T-helper 17 cell (primary cell): ENCODE measurements at regions not wholly inside any gene's neighbourhood (a gene's known extent, or its start where the extent isn't known, plus 50 kb on each side); places are given as distances from the start of the nearest gene placed in this dataset.
"Not testable (repeated sequence)": the region's sequence is repeated elsewhere in the genome, so short reads cannot be mapped to it uniquely, and the experiment has no call there.

ENCODE experiments used
- ATAC-seq: fragments of 150-1000 bp; cut with Tn5 transposase; 2 replicates; pipeline ENCODE4 v1.10.0; 2021; ENCODE audit warnings: mild to moderate bottlenecking, moderate library complexity
- DNase-seq, 3 donors: peaks; one replicate each; pipeline versions ENCODE4 v3.0.0 to v3.0.0-alpha.2; 2020 to 2021
- H3K9me3 ChIP-seq: one replicate; pipeline ENCODE4 v1.7.0; 2013; ENCODE audit warnings: low read length, mild to moderate bottlenecking; ENCODE audit not compliant: control insufficient read depth, poor library complexity, severe bottlenecking
- H3K27ac Mint-ChIP-seq: one replicate; pipeline ENCODE4 v1.8.0; 2022; ENCODE audit warnings: mild to moderate bottlenecking, moderate library complexity, mixed read lengths
- H3K27me3 Mint-ChIP-seq: one replicate; pipeline ENCODE4 v1.8.0; 2022; ENCODE audit warnings: mixed read lengths
- H3K36me3 Mint-ChIP-seq: one replicate; pipeline ENCODE4 v1.8.0; 2022; ENCODE audit warnings: low read depth, mixed read lengths
- H3K4me1 Mint-ChIP-seq: one replicate; pipeline ENCODE4 v1.8.0; 2022; ENCODE audit warnings: mild to moderate bottlenecking, mixed read lengths
- H3K4me3 Mint-ChIP-seq: one replicate; pipeline ENCODE4 v1.8.0; 2022; ENCODE audit warnings: mild to moderate bottlenecking, moderate library complexity, mixed read lengths

- H3K9me3 ChIP-seq, result no peaks in the 10 kb centered on the region
- ATAC-seq, result no peak
- no peaks in the 10 kb centered on the region for H3K27me3 Mint-ChIP-seq
- H3K27ac Mint-ChIP-seq, result no peak overlapping the region
- H3K4me1 Mint-ChIP-seq, result no peaks in the 10 kb centered on the region
- no peak for DNase-seq
- no peaks in the 10 kb centered on the region for H3K36me3 Mint-ChIP-seq
- H3K4me3 Mint-ChIP-seq, result no peak overlapping the region
Measured at GRCh38 chr11:37322333-37323194, 724.5 kb upstream of the RAG2 start.

GRCh38 chr11:37320921-37321320 lies 722.9 kb upstream of the RAG2 start:
- Mint-ChIP-seq H3K4me3 (no peak overlapping the region), H3K27me3 (no peaks in the 10 kb centered on the region), H3K27ac (no peak overlapping the region), H3K4me1 (no peaks in the 10 kb centered on the region), H3K36me3 (no peaks in the 10 kb centered on the region)
- DNase-seq (no peak), ATAC-seq (no peak)
- H3K9me3 ChIP-seq, result no peaks in the 10 kb centered on the region

- no peak overlapping the region for H3K27ac Mint-ChIP-seq
- H3K36me3 Mint-ChIP-seq, result no peaks in the 10 kb centered on the region
Measured at GRCh38 chr11:37317803-37318202, 719.8 kb upstream of the RAG2 start.

GRCh38 chr11:37313266-37313665 lies 715.2 kb upstream of the RAG2 start:
- Mint-ChIP-seq H3K36me3 (no peaks in the 10 kb centered on the region), H3K4me3 (no peak overlapping the region), H3K27ac (no peak overlapping the region), H3K4me1 (no peaks in the 10 kb centered on the region), H3K27me3 (no peaks in the 10 kb centered on the region)
- ATAC-seq (no peak), DNase-seq (no peak)
- H3K9me3 ChIP-seq, result peaks cover 5% of the 10 kb centered on the region

More at GRCh38 chr11:37317803-37318202, 719.8 kb upstream of the RAG2 start:
- no peaks in the 10 kb centered on the region for H3K4me1 Mint-ChIP-seq
- ATAC-seq, result no peak
- no peak for DNase-seq
- H3K9me3 ChIP-seq, result no peaks in the 10 kb centered on the region
- H3K4me3 Mint-ChIP-seq, result no peak overlapping the region
- H3K27me3 Mint-ChIP-seq, result no peaks in the 10 kb centered on the region

- Mint-ChIP-seq H3K4me3 (no peak overlapping the region), H3K4me1 (no peaks in the 10 kb centered on the region), H3K27me3 (no peaks in the 10 kb centered on the region), H3K27ac (no peak overlapping the region), H3K36me3 (no peaks in the 10 kb centered on the region)
- no peak for DNase-seq
- no peak for ATAC-seq
- peaks cover 5% of the 10 kb centered on the region for H3K9me3 ChIP-seq
Measured at GRCh38 chr11:37306563-37306962, 708.5 kb upstream of the RAG2 start.

GRCh38 chr11:37301405-37301804 lies 703.4 kb upstream of the RAG2 start:
- not testable (repeated sequence) for H3K4me3 Mint-ChIP-seq, H3K9me3 ChIP-seq, ATAC-seq, H3K27me3 Mint-ChIP-seq, H3K4me1 Mint-ChIP-seq, H3K27ac Mint-ChIP-seq, DNase-seq, H3K36me3 Mint-ChIP-seq

- Mint-ChIP-seq H3K4me3 (no peak overlapping the region), H3K4me1 (no peaks in the 10 kb centered on the region), H3K27me3 (no peaks in the 10 kb centered on the region), H3K27ac (no peak overlapping the region), H3K36me3 (no peaks in the 10 kb centered on the region)
- ATAC-seq (no peak), DNase-seq (no peak)
- no peaks in the 10 kb centered on the region for H3K9me3 ChIP-seq
Measured at GRCh38 chr11:37298173-37298572, 700.1 kb upstream of the RAG2 start.

GRCh38 chr11:37286890-37287289 lies 688.9 kb upstream of the RAG2 start:
- DNase-seq (no peak), ATAC-seq (no peak)
- peaks cover 8% of the 10 kb centered on the region for H3K9me3 ChIP-seq
- H3K4me3 Mint-ChIP-seq, result no peak overlapping the region
- H3K4me1 Mint-ChIP-seq, result no peaks in the 10 kb centered on the region
- H3K27ac Mint-ChIP-seq, result no peak overlapping the region
- H3K27me3 Mint-ChIP-seq, result no peaks in the 10 kb centered on the region
- H3K36me3 Mint-ChIP-seq, result no peaks in the 10 kb centered on the region

- H3K27ac Mint-ChIP-seq, result no peak overlapping the region
- H3K4me3 Mint-ChIP-seq, result no peak overlapping the region
- H3K9me3 ChIP-seq, result peaks cover 3% of the 10 kb centered on the region
- ATAC-seq (no peak), DNase-seq (no peak)
- H3K36me3 Mint-ChIP-seq, result no peaks in the 10 kb centered on the region
- no peaks in the 10 kb centered on the region for H3K4me1 Mint-ChIP-seq
- H3K27me3 Mint-ChIP-seq, result no peaks in the 10 kb centered on the region
Measured at GRCh38 chr11:37282367-37282766, 684.3 kb upstream of the RAG2 start.

- H3K9me3 ChIP-seq, result peaks cover 2% of the 10 kb centered on the region
- Mint-ChIP-seq H3K36me3 (no peaks in the 10 kb centered on the region), H3K27ac (no peak overlapping the region), H3K4me1 (no peaks in the 10 kb centered on the region), H3K4me3 (no peak overlapping the region), H3K27me3 (no peaks in the 10 kb centered on the region)
- ATAC-seq, result no peak
- DNase-seq, result no peak
Measured at GRCh38 chr11:37280200-37280599, 682.2 kb upstream of the RAG2 start.

- peaks cover 2% of the 10 kb centered on the region for H3K9me3 ChIP-seq
- Mint-ChIP-seq H3K36me3 (no peaks in the 10 kb centered on the region), H3K4me1 (no peaks in the 10 kb centered on the region), H3K27ac (no peak overlapping the region), H3K4me3 (no peak overlapping the region), H3K27me3 (no peaks in the 10 kb centered on the region)
- DNase-seq, result no peak
- ATAC-seq, result no peak
Measured at GRCh38 chr11:37277896-37278465, 679.9 kb upstream of the RAG2 start.

GRCh38 chr11:37264783-37265182 lies 666.7 kb upstream of the RAG2 start:
- H3K9me3 ChIP-seq, result no peaks in the 10 kb centered on the region
- Mint-ChIP-seq H3K36me3 (no peaks in the 10 kb centered on the region), H3K27me3 (no peaks in the 10 kb centered on the region), H3K4me3 (no peak overlapping the region), H3K4me1 (no peaks in the 10 kb centered on the region), H3K27ac (no peak overlapping the region)
- ATAC-seq (no peak), DNase-seq (no peak)

GRCh38 chr11:37264060-37264459 lies 666.0 kb upstream of the RAG2 start:
- no peak for ATAC-seq
- Mint-ChIP-seq H3K4me1 (no peaks in the 10 kb centered on the region), H3K4me3 (no peak overlapping the region), H3K27ac (no peak overlapping the region), H3K27me3 (no peaks in the 10 kb centered on the region), H3K36me3 (no peaks in the 10 kb centered on the region)
- no peak for DNase-seq
- H3K9me3 ChIP-seq, result no peaks in the 10 kb centered on the region

- not testable (repeated sequence) for ATAC-seq, DNase-seq, H3K4me1 Mint-ChIP-seq, H3K27me3 Mint-ChIP-seq, H3K9me3 ChIP-seq, H3K36me3 Mint-ChIP-seq, H3K4me3 Mint-ChIP-seq, H3K27ac Mint-ChIP-seq
Measured at GRCh38 chr11:37263467-37263866, 665.4 kb upstream of the RAG2 start.
